ENCODE measurements at regions not wholly inside any gene's neighbourhood (a gene's known extent, or its start where the extent isn't known, plus 50 kb on each side); places are given as distances from the start of the nearest gene placed in this dataset.

DNA sequence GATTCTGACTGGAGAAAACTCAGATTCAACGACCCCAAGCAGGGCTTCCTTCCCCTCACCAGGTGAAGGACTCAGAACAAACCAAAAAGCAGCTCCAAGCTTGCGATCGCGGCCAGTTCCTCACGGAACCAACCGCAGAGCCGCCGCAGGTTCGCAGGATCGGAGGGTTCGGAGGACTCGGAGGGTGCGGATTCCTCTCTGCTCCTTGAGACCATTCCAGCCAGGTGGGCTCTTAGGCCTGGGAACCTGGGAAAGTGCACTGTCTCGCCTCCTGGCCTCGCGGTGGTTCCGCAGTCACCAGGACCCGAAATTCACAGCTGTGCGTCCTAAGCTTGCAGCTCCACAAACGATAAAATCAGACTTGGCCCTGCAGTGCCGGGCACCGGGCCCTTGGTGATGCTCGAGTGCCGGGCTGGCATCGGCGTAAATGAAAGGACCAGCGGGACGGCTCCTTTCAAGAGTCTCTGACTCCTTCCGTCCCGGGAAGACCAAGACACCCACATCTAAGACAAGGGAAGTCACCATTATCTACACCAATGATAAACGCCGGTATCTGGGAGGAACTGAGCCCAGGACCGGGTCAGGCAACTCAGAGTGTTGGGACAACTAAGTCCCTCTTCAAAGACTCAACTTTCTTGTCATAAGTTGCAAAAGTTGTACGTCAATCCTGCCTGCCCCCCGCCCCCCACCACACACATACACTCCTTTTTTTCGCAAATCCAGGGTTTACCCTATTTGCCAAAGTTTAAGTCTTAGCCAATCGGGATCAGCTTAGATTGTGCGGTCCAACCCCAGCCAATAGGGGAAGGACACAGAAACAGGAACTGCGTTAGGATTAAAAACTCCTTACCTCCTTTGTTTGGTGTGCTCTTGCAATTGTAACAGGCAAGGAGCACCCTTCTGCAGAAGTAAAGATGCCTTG lies 69.8 kb upstream of the PRSS16 start (continued):
- TF ChIP-seq, protein P1, sequence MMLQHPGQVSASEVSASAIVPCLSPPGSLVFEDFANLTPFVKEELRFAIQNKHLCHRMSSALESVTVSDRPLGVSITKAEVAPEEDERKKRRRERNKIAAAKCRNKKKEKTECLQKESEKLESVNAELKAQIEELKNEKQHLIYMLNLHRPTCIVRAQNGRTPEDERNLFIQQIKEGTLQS (CRISPR knock-in tag; IDR thresholded peaks at IDR 0.05) = no peak
- no peak; the same call in 1 of the 2 replicates for TF ChIP-seq ZNF788 (CRISPR knock-in tag; IDR thresholded peaks at IDR 0.05; ENCODE audit: borderline replicate concordance)
- no peak for TF ChIP-seq SMAD1 (CRISPR knock-in tag; IDR thresholded peaks at IDR 0.05; ENCODE audit: borderline replicate concordance, low read depth)
- TF ChIP-seq, protein P2, sequence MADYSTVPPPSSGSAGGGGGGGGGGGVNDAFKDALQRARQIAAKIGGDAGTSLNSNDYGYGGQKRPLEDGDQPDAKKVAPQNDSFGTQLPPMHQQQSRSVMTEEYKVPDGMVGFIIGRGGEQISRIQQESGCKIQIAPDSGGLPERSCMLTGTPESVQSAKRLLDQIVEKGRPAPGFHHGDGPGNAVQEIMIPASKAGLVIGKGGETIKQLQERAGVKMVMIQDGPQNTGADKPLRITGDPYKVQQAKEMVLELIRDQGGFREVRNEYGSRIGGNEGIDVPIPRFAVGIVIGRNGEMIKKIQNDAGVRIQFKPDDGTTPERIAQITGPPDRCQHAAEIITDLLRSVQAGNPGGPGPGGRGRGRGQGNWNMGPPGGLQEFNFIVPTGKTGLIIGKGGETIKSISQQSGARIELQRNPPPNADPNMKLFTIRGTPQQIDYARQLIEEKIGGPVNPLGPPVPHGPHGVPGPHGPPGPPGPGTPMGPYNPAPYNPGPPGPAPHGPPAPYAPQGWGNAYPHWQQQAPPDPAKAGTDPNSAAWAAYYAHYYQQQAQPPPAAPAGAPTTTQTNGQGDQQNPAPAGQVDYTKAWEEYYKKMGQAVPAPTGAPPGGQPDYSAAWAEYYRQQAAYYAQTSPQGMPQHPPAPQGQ (CRISPR knock-in tag; IDR thresholded peaks at IDR 0.05; ENCODE audit: borderline replicate concordance) = no peak
- TF ChIP-seq ZSCAN22 (CRISPR knock-in tag; IDR thresholded peaks at IDR 0.05) = no peak
- TF ChIP-seq ZMYM2 (CRISPR knock-in tag; IDR thresholded peaks at IDR 0.05) = no peak; the same call in 1 of the 2 replicates
- TF ChIP-seq, protein P3, sequence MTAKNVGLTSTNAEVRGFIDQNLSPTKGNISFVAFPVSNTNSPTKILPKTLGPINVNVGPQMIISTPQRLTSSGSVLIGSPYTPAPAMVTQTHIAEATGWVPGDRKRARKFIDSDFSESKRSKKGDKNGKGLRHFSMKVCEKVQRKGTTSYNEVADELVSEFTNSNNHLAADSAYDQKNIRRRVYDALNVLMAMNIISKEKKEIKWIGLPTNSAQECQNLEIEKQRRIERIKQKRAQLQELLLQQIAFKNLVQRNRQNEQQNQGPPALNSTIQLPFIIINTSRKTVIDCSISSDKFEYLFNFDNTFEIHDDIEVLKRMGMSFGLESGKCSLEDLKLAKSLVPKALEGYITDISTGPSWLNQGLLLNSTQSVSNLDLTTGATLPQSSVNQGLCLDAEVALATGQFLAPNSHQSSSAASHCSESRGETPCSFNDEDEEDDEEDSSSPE (CRISPR knock-in tag; IDR thresholded peaks at IDR 0.05) = no peak; the same call in 1 of the 2 replicates
- no peak for TF ChIP-seq ARID2 (CRISPR knock-in tag; IDR thresholded peaks at IDR 0.05; ENCODE audit: borderline replicate concordance)
- no peak for TF ChIP-seq ARHGAP35 (CRISPR knock-in tag; IDR thresholded peaks at IDR 0.05; ENCODE audit: borderline replicate concordance)
- TF ChIP-seq ZNF7 (CRISPR knock-in tag; IDR thresholded peaks at IDR 0.05) = no peak; the same call in 1 of the 2 replicates
- TF ChIP-seq MBD4 (IDR thresholded peaks at IDR 0.05; ENCODE audit: borderline replicate concordance, low read length) = no peak
- TF ChIP-seq ZNF546 (CRISPR knock-in tag; conservative IDR thresholded peaks at IDR 0.05) = no peak; the same call in 1 of the 2 replicates
- TF ChIP-seq ZNF781 (CRISPR knock-in tag; IDR thresholded peaks at IDR 0.05; ENCODE audit: borderline replicate concordance, not compliant biosample characterization) = peak; percentile 48
- no peak for TF ChIP-seq MLLT10 (CRISPR knock-in tag; IDR thresholded peaks at IDR 0.05)
- no peak for TF ChIP-seq ZC3H13 (CRISPR knock-in tag; IDR thresholded peaks at IDR 0.05)
- no peak for TF ChIP-seq NR2F6 (IDR thresholded peaks at IDR 0.05)
- TF ChIP-seq NR2F6 (CRISPR knock-in tag; IDR thresholded peaks at IDR 0.05) = no peak
- TF ChIP-seq ELF1 (CRISPR knock-in tag; IDR thresholded peaks at IDR 0.05) = peak; percentile 50; the same call in 1 of the 2 replicates
- TF ChIP-seq, protein P4, sequence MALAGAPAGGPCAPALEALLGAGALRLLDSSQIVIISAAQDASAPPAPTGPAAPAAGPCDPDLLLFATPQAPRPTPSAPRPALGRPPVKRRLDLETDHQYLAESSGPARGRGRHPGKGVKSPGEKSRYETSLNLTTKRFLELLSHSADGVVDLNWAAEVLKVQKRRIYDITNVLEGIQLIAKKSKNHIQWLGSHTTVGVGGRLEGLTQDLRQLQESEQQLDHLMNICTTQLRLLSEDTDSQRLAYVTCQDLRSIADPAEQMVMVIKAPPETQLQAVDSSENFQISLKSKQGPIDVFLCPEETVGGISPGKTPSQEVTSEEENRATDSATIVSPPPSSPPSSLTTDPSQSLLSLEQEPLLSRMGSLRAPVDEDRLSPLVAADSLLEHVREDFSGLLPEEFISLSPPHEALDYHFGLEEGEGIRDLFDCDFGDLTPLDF (CRISPR knock-in tag; IDR thresholded peaks at IDR 0.05) = no peak
- no peak for TF ChIP-seq ZNF550 (CRISPR knock-in tag; IDR thresholded peaks at IDR 0.05; ENCODE audit: borderline replicate concordance)
- TF ChIP-seq ZNF451 (CRISPR knock-in tag; IDR thresholded peaks at IDR 0.05) = no peak
- TF ChIP-seq ZNF563 (CRISPR knock-in tag; IDR thresholded peaks at IDR 0.05) = 0 out of 2 replicates have a peak, but pooled peaks have one; percentile 48
- TF ChIP-seq, protein P5, sequence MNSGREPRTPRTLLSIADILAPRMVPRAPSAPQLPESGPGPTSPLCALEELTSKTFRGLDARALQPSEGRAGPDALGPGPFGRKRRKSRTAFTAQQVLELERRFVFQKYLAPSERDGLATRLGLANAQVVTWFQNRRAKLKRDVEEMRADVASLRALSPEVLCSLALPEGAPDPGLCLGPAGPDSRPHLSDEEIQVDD (CRISPR knock-in tag; IDR thresholded peaks at IDR 0.05; ENCODE audit: borderline replicate concordance) = no peak
- no peak for TF ChIP-seq ZNF230 (CRISPR knock-in tag; IDR thresholded peaks at IDR 0.05)
- TF ChIP-seq SP2 (CRISPR knock-in tag; IDR thresholded peaks at IDR 0.05) = no peak

All from HepG2 (cell line).